ENCODE measurements at regions not wholly inside any gene's neighbourhood (a gene's known extent, or its start where the extent isn't known, plus 50 kb on each side); places are given as distances from the start of the nearest gene placed in this dataset.

GRCh38 chr9:129319076-129319937 lies 141.2 kb upstream of the IER5L start:
- no peak for TF ChIP-seq CTCF (tag by site-specific recombination; IDR thresholded peaks at IDR 0.05)
- TF ChIP-seq ZFP3 (tag by site-specific recombination; IDR thresholded peaks at IDR 0.05; ENCODE audit: low read depth), result no peak
- no peak for TF ChIP-seq ZNF26 (tag by site-specific recombination; IDR thresholded peaks at IDR 0.05)
